AG10803 (cell line): ENCODE measurements at regions not wholly inside any gene's neighbourhood (a gene's known extent, or its start where the extent isn't known, plus 50 kb on each side); places are given as distances from the start of the nearest gene placed in this dataset.

Experiments
- DNase-seq: peaks from one replicate; pipeline ENCODE4 v3.0.0; 2010; ENCODE audit warnings: low read depth
- H3K4me3 ChIP-seq: 2 replicates; pipeline ENCODE4 v1.5.1; 2011; ENCODE audit warnings: mild to moderate bottlenecking, low read length, control low read depth
- CTCF ChIP-seq: conservative IDR thresholded peaks from 2 replicates; pipeline ENCODE4 v1.5.1; 2011; ENCODE audit warnings: mild to moderate bottlenecking, low read length, control low read depth, inconsistent platforms

- no peak for DNase-seq
Observed at GRCh38 chr9:80732506-80732905, 956.8 kb downstream of the TLE1 start.

GRCh38 chr9:80720579-80720978, 968.8 kb downstream of the TLE1 start:
- TF ChIP-seq CTCF, result no peak
- DNase-seq, result no peak
- no peak overlapping the region for H3K4me3 ChIP-seq

More at GRCh38 chr9:80732506-80732905, 956.8 kb downstream of the TLE1 start:
- TF ChIP-seq CTCF, result no peak
- no peak overlapping the region for H3K4me3 ChIP-seq

GRCh38 chr9:80707120-80707519, 982.2 kb downstream of the TLE1 start:
- DNase-seq, result no peak
- no peak overlapping the region for H3K4me3 ChIP-seq
- no peak for TF ChIP-seq CTCF

GRCh38 chr9:80701061-80701460, 988.3 kb downstream of the TLE1 start:
- no peak for DNase-seq
- no peak for TF ChIP-seq CTCF
- H3K4me3 ChIP-seq, result no peak overlapping the region

GRCh38 chr9:80699511-80699998, 989.8 kb downstream of the TLE1 start:
- H3K4me3 ChIP-seq, result no peak overlapping the region
- peak; percentile 20 for DNase-seq
- TF ChIP-seq CTCF, result no peak

- no peak overlapping the region for H3K4me3 ChIP-seq
- DNase-seq, result no peak
- TF ChIP-seq CTCF, result no peak
Observed at GRCh38 chr9:80698725-80699410, 990.5 kb downstream of the TLE1 start.

- H3K4me3 ChIP-seq, result no peak overlapping the region
- DNase-seq, result no peak
- TF ChIP-seq CTCF, result no peak
Observed at GRCh38 chr9:80692751-80693150, 996.6 kb downstream of the TLE1 start.
